B cell (primary cell): ENCODE measurements at regions not wholly inside any gene's neighbourhood (a gene's known extent, or its start where the extent isn't known, plus 50 kb on each side); places are given as distances from the start of the nearest gene placed in this dataset.

Experiments used
- ATAC-seq: fragments of 200-7000 bp; cut with Tn5 transposase; one replicate; pipeline ENCODE4 v1.10.0; 2021; ENCODE audit warnings: low read depth, mild to moderate bottlenecking, moderate number of reproducible peaks, moderate library complexity
- CTCF ChIA-PET: fragments of 350-600 bp; sonication (Branson Sonifier 250); formaldehyde crosslinking; loops from one replicate; lab custom pipeline; 2021; ENCODE audit warnings: antibody characterized with exemption, inconsistent platforms; lab: Charles Lee
- POLR2A ChIA-PET: fragments of 350-600 bp; sonication (Branson Sonifier 250); formaldehyde crosslinking; loops from one replicate; lab custom pipeline; 2021; ENCODE audit warnings: antibody characterized with exemption; lab: Charles Lee
- DNase-seq: peaks from one replicate; pipeline ENCODE4 v3.0.0; 2013
- H2AFZ ChIP-seq: 2 replicates; pipeline ENCODE4 v1.6.1; 2012; ENCODE audit warnings: mild to moderate bottlenecking, low read depth, low read length; ENCODE audit not compliant: insufficient read depth, poor library complexity, severe bottlenecking
- H3K27ac ChIP-seq, 2 donors: 1 replicate in 1 of 2; 2 replicates in 1 of 2; pipeline ENCODE4 v1.5.1; 2012 to 2013; ENCODE audit warnings: low read length in 2 of 2, mild to moderate bottlenecking in 2 of 2, moderate library complexity in 1 of 2
- H3K27me3 ChIP-seq, 4 experiments: fragments of 200-600 bp in 1 of 4; sonication (generic) in 1 of 4; replicated peaks in 1 of 4; 1 replicate in 2 of 4; 2 replicates in 2 of 4; pipeline versions ENCODE4 v1.6.1 to v1.7.0; 2013 to 2016; ENCODE audit warnings: low read length in 3 of 4, mild to moderate bottlenecking in 2 of 4, mixed read lengths in 1 of 4, moderate library complexity in 1 of 4; ENCODE audit not compliant: insufficient read depth in 4 of 4, control insufficient read depth in 3 of 4; ENCODE audit errors: control extremely low read depth in 1 of 4
- H3K36me3 ChIP-seq, 2 experiments: replicated peaks in 1 of 2; 1 replicate in 1 of 2; 2 replicates in 1 of 2; pipeline versions ENCODE4 v1.6.1 to v1.7.1; 2013; ENCODE audit warnings: low read length in 1 of 2; ENCODE audit not compliant: insufficient read depth in 2 of 2, control insufficient read depth in 1 of 2; ENCODE audit errors: control extremely low read depth in 1 of 2, extremely low read depth in 1 of 2
- H3K4me1 ChIP-seq, 2 donors: fragments of 200-600 bp in 1 of 2; sonication (generic) in 1 of 2; 1 replicate in 1 of 2; 2 replicates in 1 of 2; pipeline versions ENCODE4 v1.5.1 to v1.6.1; 2013 to 2017; ENCODE audit warnings: low read length in 2 of 2; ENCODE audit not compliant: control insufficient read depth in 2 of 2, insufficient read depth in 2 of 2
- H3K4me2 ChIP-seq: replicated peaks from 2 replicates; pipeline ENCODE3; 2012; ENCODE audit warnings: mild to moderate bottlenecking, low read depth, low read length; ENCODE audit not compliant: poor library complexity, severe bottlenecking
- H3K4me3 ChIP-seq, 5 experiments: fragments of 200-600 bp in 1 of 5; sonication (generic) in 1 of 5; 1 replicate in 3 of 5; 2 replicates in 2 of 5; pipeline versions ENCODE4 v1.5.1 to v1.7.0; 2011 to 2016; ENCODE audit warnings: low read length in 4 of 5, mild to moderate bottlenecking in 4 of 5, low read depth in 2 of 5, control low read depth in 1 of 5, moderate library complexity in 1 of 5; ENCODE audit not compliant: insufficient read depth in 1 of 5; ENCODE audit errors: control extremely low read depth in 1 of 5, extremely low read depth in 1 of 5
- H3K79me2 ChIP-seq: fragments of 200-600 bp; sonication (generic); one replicate; pipeline ENCODE4 v1.6.0; 2016; ENCODE audit warnings: low read length; ENCODE audit not compliant: control insufficient read depth, insufficient read depth
- H3K9ac ChIP-seq: fragments of 200-600 bp; sonication (generic); 2 replicates; pipeline ENCODE4 v1.6.1; 2017; ENCODE audit warnings: mild to moderate bottlenecking, low read length, moderate library complexity
- H3K9me3 ChIP-seq, 3 donors: one replicate each; pipeline versions ENCODE4 v1.6.1 to v1.7.1; 2013; ENCODE audit warnings: low read length in 2 of 3; ENCODE audit not compliant: control insufficient read depth in 2 of 3, insufficient read depth in 1 of 3; ENCODE audit errors: control extremely low read depth in 1 of 3
- H4K20me1 ChIP-seq: 2 replicates; pipeline ENCODE4 v1.6.0; 2012; ENCODE audit warnings: mild to moderate bottlenecking, low read length; ENCODE audit not compliant: insufficient read depth, control insufficient read depth, poor library complexity, severe bottlenecking
- H3K27ac Mint-ChIP-seq: one replicate; pipeline ENCODE4 v1.8.0; 2021; ENCODE audit warnings: mixed read lengths
- H3K27me3 Mint-ChIP-seq: one replicate; pipeline ENCODE4 v1.8.0; 2021; ENCODE audit warnings: mixed read lengths
- H3K4me1 Mint-ChIP-seq: one replicate; pipeline ENCODE4 v1.8.0; 2021; ENCODE audit warnings: mixed read lengths
- H3K4me3 Mint-ChIP-seq: one replicate; pipeline ENCODE4 v1.8.0; 2021; ENCODE audit warnings: mixed read lengths
- H3K9me3 Mint-ChIP-seq: one replicate; pipeline ENCODE4 v1.8.0; 2022; ENCODE audit warnings: mixed read lengths; ENCODE audit not compliant: insufficient read depth
- EZH2 ChIP-seq: IDR thresholded peaks from 2 replicates; pipeline ENCODE4 v1.6.1; 2012; ENCODE audit warnings: borderline replicate concordance, low read depth, mild to moderate bottlenecking, moderate library complexity, low read length; ENCODE audit not compliant: insufficient read depth, poor library complexity, severe bottlenecking
- intact Hi-C: fragments of 100-400 bp; cut with micrococcal nuclease; formaldehyde crosslinking; loops from one replicate; pipeline ENCODE4 v1.10.0; 2022
- TF ChIP-seq, protein P1 (sequence below): fragments of 200-600 bp; IDR thresholded peaks from one replicate; pipeline ENCODE4 v1.8.0; 2022; ENCODE audit warnings: antibody characterized with exemption, mild to moderate bottlenecking

DNA sequence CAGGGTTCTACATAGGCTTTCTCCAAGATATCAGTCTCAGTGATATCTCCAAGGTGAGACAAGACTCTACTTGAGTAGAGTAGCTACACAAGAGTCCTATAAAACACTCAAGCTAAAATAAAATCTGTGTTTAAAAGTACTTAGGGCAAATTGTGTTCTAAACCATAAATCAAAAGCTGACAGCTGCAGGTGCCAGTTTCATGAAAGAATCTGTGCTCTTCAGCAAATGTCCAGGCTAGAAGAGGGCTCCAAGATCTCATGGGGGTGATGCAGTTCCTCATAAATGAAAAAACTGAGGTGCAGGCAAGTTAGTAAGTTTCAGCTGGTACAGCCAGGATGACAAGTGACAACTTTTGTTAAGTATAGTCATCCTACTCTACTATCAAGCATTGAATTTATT lies 142.8 kb upstream of the TNPO1 start:
- H3K4me3 Mint-ChIP-seq, result no peak overlapping the region
- CTCF ChIA-PET, result no interaction called here

DNA sequence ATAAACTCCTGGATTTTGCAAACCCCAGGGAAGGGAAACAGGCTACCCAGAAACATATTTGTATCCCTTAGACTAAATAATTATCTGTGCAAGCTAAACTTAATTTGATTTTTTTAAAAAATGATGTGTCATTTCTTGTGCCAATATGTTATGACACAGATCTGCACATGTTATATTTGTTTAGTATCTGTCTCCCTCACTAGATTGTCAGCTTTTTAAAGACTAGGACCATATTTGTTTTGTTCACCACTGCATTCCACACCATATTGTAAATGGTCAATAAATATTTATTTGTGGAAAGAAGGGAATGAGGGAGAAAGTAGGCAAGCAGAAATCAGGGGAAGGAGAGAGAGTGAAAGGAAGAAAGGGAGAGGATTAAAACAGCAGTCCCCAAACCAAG lies 143.3 kb upstream of the TNPO1 start:
- ChIA-PET CTCF (no interaction called here), POLR2A (no interaction called here)
- H3K27ac ChIP-seq, result no peak overlapping the region
- Mint-ChIP-seq H3K27me3 (no peaks in the 10 kb centered on the region), H3K4me3 (no peak overlapping the region), H3K9me3 (peaks cover 3% of the 10 kb centered on the region), H3K27ac (no peak overlapping the region), H3K4me1 (no peaks in the 10 kb centered on the region)
- H3K36me3 ChIP-seq, result no peaks in the 10 kb centered on the region
- no peak for DNase-seq
- no peak for TF ChIP-seq EZH2
- TF ChIP-seq, protein P1, sequence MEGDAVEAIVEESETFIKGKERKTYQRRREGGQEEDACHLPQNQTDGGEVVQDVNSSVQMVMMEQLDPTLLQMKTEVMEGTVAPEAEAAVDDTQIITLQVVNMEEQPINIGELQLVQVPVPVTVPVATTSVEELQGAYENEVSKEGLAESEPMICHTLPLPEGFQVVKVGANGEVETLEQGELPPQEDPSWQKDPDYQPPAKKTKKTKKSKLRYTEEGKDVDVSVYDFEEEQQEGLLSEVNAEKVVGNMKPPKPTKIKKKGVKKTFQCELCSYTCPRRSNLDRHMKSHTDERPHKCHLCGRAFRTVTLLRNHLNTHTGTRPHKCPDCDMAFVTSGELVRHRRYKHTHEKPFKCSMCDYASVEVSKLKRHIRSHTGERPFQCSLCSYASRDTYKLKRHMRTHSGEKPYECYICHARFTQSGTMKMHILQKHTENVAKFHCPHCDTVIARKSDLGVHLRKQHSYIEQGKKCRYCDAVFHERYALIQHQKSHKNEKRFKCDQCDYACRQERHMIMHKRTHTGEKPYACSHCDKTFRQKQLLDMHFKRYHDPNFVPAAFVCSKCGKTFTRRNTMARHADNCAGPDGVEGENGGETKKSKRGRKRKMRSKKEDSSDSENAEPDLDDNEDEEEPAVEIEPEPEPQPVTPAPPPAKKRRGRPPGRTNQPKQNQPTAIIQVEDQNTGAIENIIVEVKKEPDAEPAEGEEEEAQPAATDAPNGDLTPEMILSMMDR, result no peak
- no peak overlapping the region for H2AFZ ChIP-seq
- H3K4me1 ChIP-seq, result no peaks in the 10 kb centered on the region
- no peak overlapping the region for H3K4me2 ChIP-seq
- intact Hi-C loops, result no loop called here
- no peak overlapping the region for H3K9ac ChIP-seq
- H3K79me2 ChIP-seq, result no peaks in the 10 kb centered on the region
- H3K4me3 ChIP-seq, result no peak overlapping the region
- no peaks in the 10 kb centered on the region for H4K20me1 ChIP-seq
- no peak for ATAC-seq
- no peaks in the 10 kb centered on the region for H3K9me3 ChIP-seq
- H3K27me3 ChIP-seq, result no peaks in the 10 kb centered on the region

More for the DNA sequence above, 142.8 kb upstream of the TNPO1 start:
- H3K4me2 ChIP-seq, result no peak overlapping the region
- Mint-ChIP-seq H3K27me3 (peaks cover 2% of the 10 kb centered on the region), H3K9me3 (peaks cover 3% of the 10 kb centered on the region), H3K27ac (no peak overlapping the region), H3K4me1 (no peaks in the 10 kb centered on the region)
- TF ChIP-seq EZH2, result no peak
- TF ChIP-seq, protein P1, result no peak
- no peaks in the 10 kb centered on the region for H3K4me1 ChIP-seq
- POLR2A ChIA-PET, result no interaction called here
- no peak overlapping the region for H3K9ac ChIP-seq
- H4K20me1 ChIP-seq, result no peaks in the 10 kb centered on the region
- no peak overlapping the region for H2AFZ ChIP-seq
- no peaks in the 10 kb centered on the region for H3K9me3 ChIP-seq
- no peaks in the 10 kb centered on the region for H3K27me3 ChIP-seq
- H3K4me3 ChIP-seq, result no peak overlapping the region
- intact Hi-C loops, result no loop called here
- DNase-seq (no peak), ATAC-seq (no peak)
- H3K79me2 ChIP-seq, result no peaks in the 10 kb centered on the region
- no peak overlapping the region for H3K27ac ChIP-seq
- H3K36me3 ChIP-seq, result no peaks in the 10 kb centered on the region
